ENCODE measurements at regions not wholly inside any gene's neighbourhood (a gene's known extent, or its start where the extent isn't known, plus 50 kb on each side); places are given as distances from the start of the nearest gene placed in this dataset.
A peak's percentile ranks its signal among the peaks of the same experiment; 100 is the strongest.

DNA sequence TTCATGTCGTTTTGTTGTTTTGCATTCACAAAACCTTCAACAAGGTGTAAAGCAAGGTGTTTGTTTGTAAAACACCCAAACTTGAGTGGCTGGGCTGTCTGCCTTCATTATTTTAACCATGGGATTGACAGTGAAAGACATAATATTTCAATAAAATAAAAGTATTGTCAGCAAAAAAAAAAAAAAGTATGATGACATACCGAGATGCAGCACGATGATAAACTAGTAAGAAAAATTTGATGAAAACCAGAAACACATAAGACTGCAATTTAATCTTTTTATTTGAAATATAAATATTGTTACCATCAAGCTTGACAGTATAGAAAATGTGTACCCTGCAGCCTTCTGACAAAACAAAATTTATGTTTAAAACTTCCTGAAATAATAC, 419.3 kb upstream of the DYNLRB2 start:
- DNase-seq (ENCODE audit: insufficient read length, low spot score) (no peak), FAIRE-seq (no peak)

DNA sequence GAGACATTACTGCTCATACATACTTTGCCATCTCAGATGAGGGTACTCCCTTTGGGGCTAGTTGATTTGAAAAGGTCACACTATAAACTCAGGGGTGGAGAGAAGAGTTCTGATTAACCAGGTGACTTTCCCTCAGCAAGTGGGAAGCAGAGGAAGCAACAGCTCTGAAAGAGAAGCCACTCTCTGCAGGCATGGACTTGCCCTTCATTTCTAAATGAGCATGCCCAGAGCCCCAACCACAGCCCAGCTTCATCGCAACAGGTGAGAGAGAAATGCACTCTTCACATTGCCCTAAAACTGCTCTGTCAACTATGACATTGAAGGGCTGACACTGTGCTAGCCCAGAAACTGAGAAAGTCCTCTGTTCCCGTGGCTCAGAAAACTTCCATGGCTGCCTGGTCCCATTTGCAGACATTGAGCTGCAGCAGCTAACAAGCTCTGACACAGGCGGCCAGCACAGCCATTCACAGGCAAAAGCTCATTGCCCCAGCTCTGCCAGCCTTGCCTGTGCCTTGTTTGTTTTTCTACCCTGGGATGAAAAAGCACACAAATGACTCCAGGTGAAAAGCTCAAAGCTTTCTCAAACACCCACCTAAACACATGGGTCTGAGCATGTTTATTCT, 419.8 kb upstream of the DYNLRB2 start:
- TF ChIP-seq POU2F2 (IDR thresholded peaks at IDR 0.05; ENCODE audit: low read depth, low read length), result no peak
- TF ChIP-seq PAX5 (IDR thresholded peaks at IDR 0.05; ENCODE audit: insufficient read depth, low read length, severe bottlenecking), result no peak
- TF ChIP-seq TAF1 (IDR thresholded peaks at IDR 0.05; ENCODE audit: low read depth, low read length), result no peak
- TF ChIP-seq SPI1 (IDR thresholded peaks at IDR 0.05; ENCODE audit: low read depth, low read length), result no peak
- TF ChIP-seq POLR2A (IDR thresholded peaks at IDR 0.05; ENCODE audit: low read depth, low read length), result no peak
- no peak for TF ChIP-seq POLR2AphosphoS5 (IDR thresholded peaks at IDR 0.05; ENCODE audit: low read depth, low read length)
- no peak for FAIRE-seq
- DNase-seq (ENCODE audit: insufficient read length, low spot score), result no peak

More for the DNA sequence above, 419.3 kb upstream of the DYNLRB2 start:
- TF ChIP-seq PAX5 (IDR thresholded peaks at IDR 0.05; ENCODE audit: insufficient read depth, low read length, severe bottlenecking), result no peak
- TF ChIP-seq TAF1 (IDR thresholded peaks at IDR 0.05; ENCODE audit: low read depth, low read length), result no peak
- no peak for TF ChIP-seq POLR2A (IDR thresholded peaks at IDR 0.05; ENCODE audit: low read depth, low read length)
- no peak for TF ChIP-seq SPI1 (IDR thresholded peaks at IDR 0.05; ENCODE audit: low read depth, low read length)
- no peak for TF ChIP-seq POLR2AphosphoS5 (IDR thresholded peaks at IDR 0.05; ENCODE audit: low read depth, low read length)
- TF ChIP-seq POU2F2 (IDR thresholded peaks at IDR 0.05; ENCODE audit: low read depth, low read length), result no peak

DNA sequence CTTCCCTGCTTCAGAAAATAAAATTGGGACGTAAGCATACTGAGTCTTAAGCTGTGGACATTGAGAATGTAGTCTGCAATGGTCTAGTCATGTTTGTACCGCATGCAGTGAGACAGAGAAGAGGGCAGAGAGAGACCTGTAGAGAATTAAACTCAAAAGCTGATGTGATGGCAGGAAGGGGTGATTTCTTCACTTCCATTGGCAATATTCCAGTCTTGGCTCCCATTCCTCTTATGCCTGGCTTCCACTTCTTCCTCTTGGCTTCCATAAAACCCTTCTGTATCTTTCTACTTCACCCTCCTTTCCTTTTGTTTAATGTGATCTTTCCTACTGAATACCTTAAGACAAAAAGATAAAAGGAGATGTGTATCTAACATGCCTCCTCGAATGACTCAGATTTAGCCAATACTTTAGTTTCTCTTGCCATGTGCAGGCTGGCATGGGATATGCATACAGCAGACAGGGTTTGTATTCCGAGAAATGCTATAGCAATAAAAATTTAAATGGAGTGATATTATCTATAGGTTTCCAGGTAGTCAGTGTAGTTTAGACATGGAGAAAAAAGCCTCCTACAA, 423.1 kb upstream of the DYNLRB2 start:
- DNase-seq (ENCODE audit: insufficient read length, low spot score) (no peak), FAIRE-seq (no peak)
- no peak for TF ChIP-seq SPI1 (IDR thresholded peaks at IDR 0.05; ENCODE audit: low read depth, low read length)

DNA sequence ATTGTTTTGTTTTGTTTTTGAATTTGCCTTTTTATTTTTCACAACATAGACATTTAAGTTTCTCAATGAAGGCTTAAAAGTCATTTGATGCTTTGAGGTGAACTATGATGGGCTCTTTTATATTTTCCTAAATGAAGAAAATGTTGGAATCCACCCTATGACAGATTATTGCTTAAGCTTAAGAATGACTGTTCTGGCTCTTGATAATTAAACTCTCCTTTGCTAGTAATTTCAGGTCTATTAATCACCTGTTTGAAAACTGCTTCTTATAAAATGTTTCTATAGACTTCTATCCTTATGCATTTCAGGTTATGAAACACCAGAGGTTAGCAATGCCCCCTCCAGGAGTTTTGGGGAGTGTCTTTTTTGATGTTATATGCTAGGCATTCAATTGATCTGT, 424.1 kb upstream of the DYNLRB2 start:
- no peak for FAIRE-seq
- no peak for DNase-seq (ENCODE audit: insufficient read length, low spot score)
- TF ChIP-seq POLR2A (IDR thresholded peaks at IDR 0.05; ENCODE audit: low read depth, low read length) (no peak), TAF1 (IDR thresholded peaks at IDR 0.05; ENCODE audit: low read depth, low read length) (no peak), PAX5 (IDR thresholded peaks at IDR 0.05; ENCODE audit: insufficient read depth, low read length, severe bottlenecking) (no peak), POLR2AphosphoS5 (IDR thresholded peaks at IDR 0.05; ENCODE audit: low read depth, low read length) (no peak), POU2F2 (IDR thresholded peaks at IDR 0.05; ENCODE audit: low read depth, low read length) (no peak)

DNA sequence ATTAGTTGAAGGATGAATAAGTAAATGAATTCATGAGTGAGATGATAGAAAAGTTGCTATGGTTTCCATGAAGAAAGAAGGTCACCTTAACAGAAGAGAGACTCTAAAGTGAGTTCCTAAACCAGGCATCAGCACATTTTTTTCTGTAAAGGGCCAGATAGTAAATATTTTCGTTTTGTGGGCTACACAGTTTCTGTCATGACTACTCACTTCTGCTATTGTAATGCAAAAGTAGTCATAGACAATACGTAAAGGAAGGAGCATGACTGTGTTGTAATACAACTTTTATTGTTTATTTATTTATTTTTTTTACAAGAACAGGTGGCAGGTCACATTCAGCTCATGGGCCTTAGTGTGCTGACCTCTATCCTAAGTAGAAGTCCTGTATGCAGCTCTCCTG, 426.1 kb upstream of the DYNLRB2 start:
- TF ChIP-seq POU2F2 (IDR thresholded peaks at IDR 0.05; ENCODE audit: low read depth, low read length) (no peak), SPI1 (IDR thresholded peaks at IDR 0.05; ENCODE audit: low read depth, low read length) (peak; percentile 62; the same call in 1 of the 2 replicates)
- FAIRE-seq (no peak), DNase-seq (ENCODE audit: insufficient read length, low spot score) (no peak)

DNA sequence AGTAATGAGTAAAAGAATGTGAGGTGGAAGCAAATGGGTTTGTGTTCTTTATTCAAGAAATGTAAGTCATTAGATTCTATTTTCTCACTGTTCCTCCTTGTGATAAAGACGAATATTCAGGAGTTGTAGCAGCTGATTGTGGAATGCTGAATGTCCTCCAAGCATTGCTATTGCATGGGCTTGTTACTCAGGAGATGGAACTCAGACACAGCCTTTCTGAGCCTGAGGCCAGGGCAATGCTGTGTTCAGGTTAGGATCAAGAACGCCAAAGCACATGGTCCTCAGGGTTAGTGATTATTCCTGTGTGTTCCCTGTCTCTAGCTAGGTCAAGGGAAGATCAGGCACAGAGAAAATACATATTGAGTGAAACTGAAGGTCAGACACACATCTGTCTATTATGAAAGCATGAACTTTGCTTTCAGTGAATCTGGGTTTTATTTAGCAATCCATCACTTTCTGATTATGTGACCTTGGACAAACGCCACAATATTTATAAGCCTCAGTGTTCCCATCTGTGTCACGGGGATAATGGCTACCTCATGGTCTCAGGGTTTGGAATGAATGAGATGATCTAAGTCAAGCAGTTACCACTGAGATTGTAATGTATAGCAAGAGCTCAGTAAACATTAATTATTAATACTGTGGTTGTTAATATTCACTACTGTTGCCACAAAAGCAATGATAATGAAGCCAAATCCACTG, 426.8 kb upstream of the DYNLRB2 start:
- DNase-seq (ENCODE audit: insufficient read length, low spot score), result no peak
- FAIRE-seq, result no peak

DNA sequence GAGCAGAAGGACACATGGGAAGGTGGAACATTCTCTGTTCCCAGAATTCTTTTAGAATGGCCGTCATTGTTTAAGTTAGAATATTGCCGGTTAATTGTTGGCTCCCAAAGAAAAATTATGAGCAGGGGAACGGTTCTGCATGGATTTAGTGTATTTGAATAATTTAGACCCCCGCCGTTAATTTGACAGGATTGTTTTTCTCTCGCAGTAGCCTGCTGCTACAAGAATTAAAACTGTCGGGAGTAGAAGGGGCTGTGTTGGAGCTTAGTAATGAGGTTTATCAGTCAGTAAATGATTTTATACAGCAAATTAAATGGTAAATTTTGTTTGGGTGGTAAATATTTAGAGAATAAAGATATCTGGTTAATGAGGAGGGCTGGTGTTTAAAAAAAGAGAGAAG, 431.2 kb upstream of the DYNLRB2 start:
- TF ChIP-seq POLR2AphosphoS5 (IDR thresholded peaks at IDR 0.05; ENCODE audit: low read depth, low read length) (no peak), POLR2A (IDR thresholded peaks at IDR 0.05; ENCODE audit: low read depth, low read length) (no peak), SPI1 (IDR thresholded peaks at IDR 0.05; ENCODE audit: low read depth, low read length) (no peak), POU2F2 (IDR thresholded peaks at IDR 0.05; ENCODE audit: low read depth, low read length) (no peak), TAF1 (IDR thresholded peaks at IDR 0.05; ENCODE audit: low read depth, low read length) (no peak)
- no peak for DNase-seq (ENCODE audit: insufficient read length, low spot score)
- FAIRE-seq, result no peak

More for the DNA sequence above, 426.8 kb upstream of the DYNLRB2 start:
- TF ChIP-seq PAX5 (IDR thresholded peaks at IDR 0.05; ENCODE audit: insufficient read depth, low read length, severe bottlenecking) (no peak), SPI1 (IDR thresholded peaks at IDR 0.05; ENCODE audit: low read depth, low read length) (no peak), POLR2A (IDR thresholded peaks at IDR 0.05; ENCODE audit: low read depth, low read length) (no peak), POLR2AphosphoS5 (IDR thresholded peaks at IDR 0.05; ENCODE audit: low read depth, low read length) (no peak), POU2F2 (IDR thresholded peaks at IDR 0.05; ENCODE audit: low read depth, low read length) (no peak), TAF1 (IDR thresholded peaks at IDR 0.05; ENCODE audit: low read depth, low read length) (no peak)

DNA sequence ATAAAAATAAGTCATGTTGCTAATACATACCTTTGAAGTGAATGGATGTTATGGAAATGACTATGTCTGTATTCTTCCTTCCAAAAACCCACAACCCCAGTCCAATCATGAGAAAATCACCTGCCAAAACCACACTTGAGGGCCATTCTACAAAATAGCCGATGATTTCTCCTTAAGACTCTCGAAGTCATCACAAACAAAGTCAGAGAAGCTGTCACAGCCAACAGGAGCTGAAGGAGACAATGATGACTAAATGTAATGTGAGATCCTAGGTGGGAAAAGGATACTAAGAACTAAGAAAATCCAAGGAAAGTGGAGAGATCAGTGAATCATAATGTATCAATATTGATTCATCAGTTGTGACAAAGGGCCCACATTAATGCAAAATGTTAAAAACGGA, 432.9 kb upstream of the DYNLRB2 start:
- no peak for FAIRE-seq
- TF ChIP-seq POLR2A (IDR thresholded peaks at IDR 0.05; ENCODE audit: low read depth, low read length) (no peak), TAF1 (IDR thresholded peaks at IDR 0.05; ENCODE audit: low read depth, low read length) (no peak), PAX5 (IDR thresholded peaks at IDR 0.05; ENCODE audit: insufficient read depth, low read length, severe bottlenecking) (no peak), POU2F2 (IDR thresholded peaks at IDR 0.05; ENCODE audit: low read depth, low read length) (no peak), POLR2AphosphoS5 (IDR thresholded peaks at IDR 0.05; ENCODE audit: low read depth, low read length) (no peak), SPI1 (IDR thresholded peaks at IDR 0.05; ENCODE audit: low read depth, low read length) (no peak)
- DNase-seq (ENCODE audit: insufficient read length, low spot score), result no peak

DNA sequence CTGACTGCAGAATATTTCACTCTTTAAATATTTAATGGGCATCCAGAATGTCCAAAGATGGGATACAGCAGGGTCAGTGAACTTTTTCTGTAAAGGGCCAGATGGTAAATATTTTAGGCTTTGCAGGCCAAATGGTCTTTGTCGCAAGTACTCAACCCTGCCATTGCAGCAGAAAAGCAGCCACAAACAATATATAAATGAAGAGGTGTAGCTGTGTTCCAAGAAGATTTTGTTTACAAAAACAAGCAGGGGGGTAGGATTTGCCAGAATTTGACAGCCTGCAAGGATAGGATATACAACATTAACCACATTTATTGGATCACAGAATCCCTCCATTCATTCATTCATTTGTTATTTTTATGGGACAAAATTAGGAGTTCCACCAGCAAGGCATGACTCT, 435.0 kb upstream of the DYNLRB2 start:
- FAIRE-seq (no peak), DNase-seq (ENCODE audit: insufficient read length, low spot score) (no peak)
- no peak for TF ChIP-seq SPI1 (IDR thresholded peaks at IDR 0.05; ENCODE audit: low read depth, low read length)

DNA sequence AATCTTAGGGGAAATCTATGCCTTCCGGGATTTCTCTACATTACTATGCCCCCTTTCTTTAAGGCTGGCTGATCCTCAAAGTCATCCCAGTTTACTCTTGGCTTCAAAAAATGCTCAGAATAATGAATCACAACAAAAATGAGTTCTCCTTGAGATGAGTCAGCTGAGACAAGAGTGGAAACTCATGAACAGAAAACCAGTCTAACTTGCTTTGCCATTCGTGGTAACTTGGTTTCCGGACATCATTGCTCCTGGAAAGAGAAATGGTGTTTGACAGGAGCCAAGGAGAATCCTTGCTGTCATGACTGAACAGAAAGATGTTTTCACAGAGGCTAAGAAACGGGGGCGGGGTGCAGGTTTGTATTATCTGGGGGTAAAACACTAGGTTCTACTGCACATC, 435.6 kb upstream of the DYNLRB2 start:
- no peak for FAIRE-seq
- TF ChIP-seq SPI1 (IDR thresholded peaks at IDR 0.05; ENCODE audit: low read depth, low read length) (no peak), POU2F2 (IDR thresholded peaks at IDR 0.05; ENCODE audit: low read depth, low read length) (no peak), POLR2AphosphoS5 (IDR thresholded peaks at IDR 0.05; ENCODE audit: low read depth, low read length) (no peak), TAF1 (IDR thresholded peaks at IDR 0.05; ENCODE audit: low read depth, low read length) (no peak), POLR2A (IDR thresholded peaks at IDR 0.05; ENCODE audit: low read depth, low read length) (no peak), PAX5 (IDR thresholded peaks at IDR 0.05; ENCODE audit: insufficient read depth, low read length, severe bottlenecking) (no peak)
- DNase-seq (ENCODE audit: insufficient read length, low spot score), result no peak
